Cardiac fibroblast (primary cell): ENCODE measurements at regions not wholly inside any gene's neighbourhood (a gene's known extent, or its start where the extent isn't known, plus 50 kb on each side); places are given as distances from the start of the nearest gene placed in this dataset.

ENCODE experiments used
- DNase-seq, 2 donors: peaks; one replicate each; pipeline versions ENCODE4 v3.0.0 to v3.0.0-alpha.2; 2010; ENCODE audit warnings: low read depth in 2 of 2
- H3K4me3 ChIP-seq, 2 donors: replicated peaks in 1 of 2; 1 replicate in 1 of 2; 2 replicates in 1 of 2; pipeline ENCODE4 v1.5.1; 2011; ENCODE audit warnings: low read depth in 2 of 2, low read length in 2 of 2, mild to moderate bottlenecking in 2 of 2, moderate library complexity in 1 of 2
- CTCF ChIP-seq: IDR thresholded peaks from one replicate; pipeline ENCODE4 v1.5.1; 2011; ENCODE audit warnings: low read depth, mild to moderate bottlenecking, low read length, inconsistent platforms

DNA sequence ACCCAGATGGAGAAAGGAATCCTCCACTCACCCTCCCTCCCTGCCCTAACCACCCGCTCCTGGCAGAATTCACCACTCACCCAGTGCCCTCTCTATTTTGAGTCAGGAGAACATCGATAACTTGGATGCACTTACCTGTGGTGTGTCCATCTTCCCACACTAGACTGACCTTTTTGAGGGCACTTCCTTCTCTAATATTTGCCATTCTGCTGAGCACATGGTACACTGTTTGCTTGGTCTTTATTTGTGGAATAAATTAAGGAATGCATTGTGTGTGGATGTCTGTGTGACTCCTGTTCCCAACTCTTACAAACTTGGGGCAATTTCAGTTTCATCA is 133.7 kb downstream of the ACKR3 start:
- no peak for TF ChIP-seq CTCF
- no peak for DNase-seq
- no peak overlapping the region for H3K4me3 ChIP-seq

GRCh38 chr2:236703906-236704305 is 134.3 kb downstream of the ACKR3 start:
- H3K4me3 ChIP-seq: no peak overlapping the region
- TF ChIP-seq CTCF: no peak
- no peak for DNase-seq

DNA sequence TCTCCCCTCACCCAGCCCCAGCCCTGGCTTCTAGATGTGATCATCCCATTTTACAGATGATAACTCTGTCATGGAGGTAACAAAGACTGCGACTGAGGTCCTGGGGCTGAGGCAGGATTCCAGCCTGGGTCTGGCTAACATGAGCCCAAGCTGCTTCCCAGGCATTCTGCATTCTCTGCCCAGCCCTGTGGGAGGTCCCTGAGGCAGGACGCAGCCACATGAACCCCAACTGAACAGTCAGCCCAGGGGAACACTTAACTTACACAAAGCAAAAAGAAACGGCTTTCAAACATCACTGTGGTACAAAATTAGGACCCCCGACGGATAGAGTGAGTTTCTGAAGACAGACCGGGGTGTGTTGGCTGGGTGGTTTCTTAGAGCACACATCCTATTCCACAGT is 135.3 kb downstream of the ACKR3 start:
- no peak overlapping the region for H3K4me3 ChIP-seq
- DNase-seq: no peak
- TF ChIP-seq CTCF: no peak

- DNase-seq: no peak
- H3K4me3 ChIP-seq: no peak overlapping the region
- TF ChIP-seq CTCF: no peak
Measured at GRCh38 chr2:236705295-236706105, 135.9 kb downstream of the ACKR3 start.

DNA sequence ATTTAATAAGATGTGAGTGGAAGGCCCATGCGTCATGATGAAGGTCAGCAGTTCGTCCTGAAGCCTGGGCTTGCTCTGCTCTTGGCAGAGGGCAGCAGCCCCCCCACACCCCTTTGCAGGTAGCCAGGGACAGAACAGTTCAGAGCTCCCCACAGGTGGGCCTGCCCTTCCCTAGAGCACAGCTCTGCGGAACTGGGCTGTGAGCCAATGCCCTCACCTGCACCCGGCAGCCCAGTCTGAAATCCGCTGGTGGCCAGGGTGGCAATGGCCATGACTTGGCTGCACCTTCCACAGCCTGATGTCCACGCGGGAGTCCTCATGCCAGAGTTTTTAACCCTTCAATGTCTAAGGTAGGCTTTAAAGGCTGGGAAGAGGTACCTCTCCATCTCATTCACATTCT is 136.7 kb downstream of the ACKR3 start:
- H3K4me3 ChIP-seq: no peak overlapping the region
- no peak for TF ChIP-seq CTCF
- no peak for DNase-seq

- DNase-seq: no peak
- no peak overlapping the region for H3K4me3 ChIP-seq
- no peak for TF ChIP-seq CTCF
Measured at GRCh38 chr2:236706803-236707202, 137.2 kb downstream of the ACKR3 start.

GRCh38 chr2:236711440-236711839 is 141.8 kb downstream of the ACKR3 start:
- TF ChIP-seq CTCF: no peak
- no peak overlapping the region for H3K4me3 ChIP-seq
- peak; percentile 55 to 56 for DNase-seq
